ENCODE measurements at regions not wholly inside any gene's neighbourhood (a gene's known extent, or its start where the extent isn't known, plus 50 kb on each side); places are given as distances from the start of the nearest gene placed in this dataset.

GRCh38 chr2:207464007-207464406 is 65.8 kb upstream of the CREB1 start:
- DNase-seq, result no peak

- no peak for DNase-seq
Measured at GRCh38 chr2:207465894-207466293, 63.9 kb upstream of the CREB1 start.

DNA sequence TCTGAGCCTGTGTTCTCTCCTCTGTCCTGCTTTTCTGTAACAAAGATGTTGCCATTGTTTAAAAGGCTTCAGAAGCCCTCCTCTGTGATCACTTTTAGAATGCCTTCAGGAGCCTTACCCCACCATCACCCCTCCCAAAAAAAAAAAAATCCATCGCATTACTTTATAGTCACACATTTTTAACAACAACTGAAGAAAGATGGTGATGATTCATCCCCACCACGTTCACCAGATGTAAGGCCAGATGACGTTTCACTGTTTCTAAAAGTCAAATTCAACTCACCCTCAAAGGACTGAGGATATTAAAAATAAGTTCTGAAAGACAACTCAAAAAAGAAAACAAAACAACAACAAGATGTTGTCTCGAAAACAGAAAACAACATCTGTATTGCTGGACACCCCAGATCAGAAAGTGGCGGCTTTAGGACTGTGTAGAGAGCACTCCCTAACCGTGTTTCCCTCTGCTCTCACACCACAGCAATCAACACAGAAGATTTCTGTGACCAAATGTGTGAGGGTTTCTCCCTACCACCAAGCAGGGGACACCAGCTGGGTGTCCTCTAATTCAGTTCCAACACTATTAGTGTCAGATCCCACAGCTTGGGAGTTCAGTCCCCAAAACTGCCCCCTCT is 61.9 kb upstream of the CREB1 start:
- DNase-seq, result no peak

- no peak for DNase-seq
Measured at GRCh38 chr2:207468488-207468887, 61.3 kb upstream of the CREB1 start.

GRCh38 chr2:207469451-207469850 is 60.3 kb upstream of the CREB1 start:
- DNase-seq, result no peak

- DNase-seq, result no peak
Measured at GRCh38 chr2:207469943-207470729, 59.6 kb upstream of the CREB1 start.

DNA sequence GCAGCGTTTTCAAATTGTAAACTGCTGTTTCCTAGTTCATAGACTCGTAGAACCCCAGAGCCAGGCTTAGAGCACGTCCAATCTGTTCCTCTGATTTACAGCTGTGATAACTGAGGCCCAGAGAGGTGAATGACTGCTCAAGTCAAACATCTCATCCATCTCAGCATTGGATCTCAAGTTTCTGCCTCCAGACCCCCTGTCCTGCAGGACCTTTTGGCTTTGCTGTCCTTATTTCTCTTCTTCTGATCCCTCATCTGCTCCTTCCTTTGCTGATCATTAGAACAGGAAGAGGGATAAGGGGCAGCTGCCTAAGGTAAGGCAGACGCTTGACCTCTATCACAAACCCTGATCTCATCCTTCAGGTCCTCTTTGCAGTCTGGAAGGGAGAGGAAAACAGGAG is 58.5 kb upstream of the CREB1 start:
- no peak for DNase-seq

DNA sequence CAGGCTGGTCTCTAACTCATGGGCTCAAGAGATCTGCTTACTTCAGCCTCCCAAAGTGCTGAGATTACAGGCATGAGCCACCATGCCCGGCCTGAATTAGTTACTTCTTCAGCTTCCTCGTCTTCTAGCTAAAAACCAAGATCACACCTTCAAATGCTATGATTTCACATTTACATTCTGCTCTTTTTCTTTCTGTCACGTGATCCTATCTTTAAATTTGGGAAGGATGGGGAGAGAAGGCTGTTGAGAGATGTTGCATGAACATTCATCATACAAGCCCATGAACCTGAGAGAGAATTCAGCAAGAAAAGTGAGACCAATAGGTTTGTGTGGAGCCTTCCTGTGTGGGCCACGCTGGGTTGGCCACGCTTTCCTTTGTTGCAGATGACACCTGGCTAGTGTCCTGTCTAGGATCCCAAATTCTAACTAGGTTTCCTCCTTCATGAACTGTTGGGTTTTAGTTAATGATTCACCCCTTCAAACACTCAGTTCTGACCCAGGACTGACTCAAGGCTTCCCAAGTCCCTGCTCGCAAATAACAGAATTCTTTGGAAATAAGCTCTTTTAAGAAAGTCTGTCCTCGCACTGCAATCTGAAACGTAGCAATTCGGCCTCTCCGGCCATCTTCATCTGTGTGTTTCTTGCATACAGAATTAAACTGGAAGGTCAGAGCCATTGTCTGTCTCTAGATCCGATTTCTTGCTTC is 57.3 kb upstream of the CREB1 start:
- DNase-seq, result no peak

GRCh38 chr2:207473049-207473930 is 56.5 kb upstream of the CREB1 start:
- DNase-seq, result no peak

DNA sequence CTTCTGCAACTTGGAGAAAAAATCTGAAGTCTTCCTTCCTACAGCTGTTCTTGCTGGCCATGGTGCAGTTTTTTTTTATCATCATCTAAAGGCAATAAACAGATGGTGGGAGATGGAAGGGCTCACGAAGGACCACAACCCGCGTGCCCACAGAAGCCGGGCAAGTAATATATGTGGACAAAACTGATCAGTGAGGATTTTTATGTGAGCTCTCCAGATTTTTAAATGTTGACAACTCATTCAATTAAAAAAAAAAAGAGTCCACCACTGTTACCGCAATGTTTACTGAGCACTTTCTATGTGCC is 55.9 kb upstream of the CREB1 start:
- no peak for DNase-seq

DNA sequence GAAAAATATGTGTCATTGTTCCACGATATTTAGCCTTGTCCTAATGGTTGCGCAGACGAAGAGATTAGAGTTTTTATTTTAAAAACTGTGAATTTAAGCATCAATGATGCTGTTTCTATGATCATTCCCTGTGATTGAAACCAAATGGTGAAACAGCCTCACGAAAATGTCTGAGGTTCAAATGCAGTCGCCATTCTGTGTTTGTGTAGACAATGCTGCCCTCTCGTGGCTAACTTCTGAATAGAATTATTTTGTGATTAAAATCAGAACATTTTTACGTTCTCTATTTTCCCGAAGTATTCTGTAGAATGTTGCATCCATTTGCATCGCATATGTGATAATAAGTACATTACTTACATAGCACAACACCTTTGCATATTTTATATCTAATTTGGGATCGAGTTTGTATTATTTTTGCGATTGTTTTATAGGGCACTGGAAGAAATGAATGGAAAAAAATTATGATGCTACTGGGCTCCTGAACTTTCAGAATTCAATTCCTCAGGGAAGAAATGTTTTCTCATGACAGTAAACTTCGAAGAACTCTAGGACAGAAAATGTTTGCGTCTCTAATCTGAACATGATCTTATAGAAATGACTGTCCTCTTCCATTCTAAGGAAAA is 54.8 kb upstream of the CREB1 start:
- peak; percentile 47 to 59 for DNase-seq

- no peak for DNase-seq
Measured at GRCh38 chr2:207475546-207475945, 54.2 kb upstream of the CREB1 start.

- DNase-seq, result no peak
Measured at GRCh38 chr2:207477896-207478295, 51.9 kb upstream of the CREB1 start.

DNA sequence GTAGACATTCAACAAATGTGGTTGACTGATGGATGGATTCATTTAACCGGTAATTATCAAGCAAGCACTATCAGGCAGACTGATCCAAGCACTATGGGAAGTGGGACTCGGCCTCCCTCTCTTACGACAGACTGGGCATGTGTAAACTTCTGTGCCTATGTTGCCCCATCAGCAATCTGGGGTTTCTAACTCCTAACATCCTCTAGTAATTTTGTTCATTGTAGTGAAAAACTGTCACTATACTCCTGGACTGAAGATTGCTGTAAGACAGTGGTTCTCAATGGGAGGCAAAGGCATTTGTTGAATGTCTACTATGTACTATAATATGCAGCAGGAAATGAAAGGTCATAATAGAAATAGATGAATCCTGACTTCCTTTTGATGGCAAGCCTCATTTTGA is 51.2 kb upstream of the CREB1 start:
- DNase-seq, result no peak

DNA sequence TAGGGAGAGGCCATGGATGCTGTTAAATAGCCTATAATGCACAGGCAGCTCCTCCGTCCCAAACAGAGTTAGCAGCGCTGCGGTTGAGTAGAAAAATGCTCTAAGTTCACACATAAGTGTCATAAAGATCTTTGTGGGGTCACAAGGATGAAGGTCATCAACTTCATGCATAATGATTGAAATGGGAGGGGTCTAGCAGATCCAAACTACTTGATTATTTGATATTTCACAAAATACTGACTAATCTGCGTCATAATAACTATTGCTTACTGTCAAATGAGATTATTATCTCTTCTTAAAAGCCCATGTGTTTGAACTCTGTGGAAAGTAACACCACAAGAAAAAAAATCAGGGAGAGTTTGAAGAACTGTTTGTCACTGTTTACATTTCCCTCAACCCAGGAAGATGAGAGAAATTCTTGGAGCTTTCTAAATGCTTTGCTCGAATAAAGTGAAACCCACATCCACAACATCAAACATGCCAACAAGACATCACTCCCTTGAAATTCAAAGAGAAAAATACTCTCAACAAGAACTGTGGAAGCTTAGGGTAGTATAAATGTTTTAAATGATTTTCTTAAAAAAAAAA is 50.5 kb upstream of the CREB1 start:
- no peak for DNase-seq
